H1 (cell line): ENCODE measurements at regions not wholly inside any gene's neighbourhood (a gene's known extent, or its start where the extent isn't known, plus 50 kb on each side); places are given as distances from the start of the nearest gene placed in this dataset.

Experiments used
- PHF8 ChIP-seq: fragments of 200-600 bp; sonication (generic); conservative IDR thresholded peaks from 2 replicates; pipeline ENCODE4 v1.7.1; 2012; ENCODE audit warnings: low read depth, mild to moderate bottlenecking, inconsistent platforms, low read length, moderate library complexity
- SIN3A ChIP-seq, 2 experiments: IDR thresholded peaks in 1 of 2; conservative IDR thresholded peaks in 1 of 2; 2 replicates each; pipeline ENCODE4 v1.6.1; 2011 to 2012; ENCODE audit warnings: low read length in 2 of 2, improper control_type of control experiment in 1 of 2, low read depth in 1 of 2, mild to moderate bottlenecking in 1 of 2
- TCF12 ChIP-seq: IDR thresholded peaks from 2 replicates; pipeline ENCODE4 v1.6.1; 2011; ENCODE audit warnings: low read depth, mild to moderate bottlenecking, low read length
- TF ChIP-seq, protein P1 (sequence below), 3 experiments: IDR thresholded peaks; 1 replicate in 2 of 3; 2 replicates in 1 of 3; pipeline versions ENCODE4 v1.5.1 to v1.6.1; 2011; ENCODE audit warnings: low read length in 3 of 3, mild to moderate bottlenecking in 3 of 3, inconsistent platforms in 2 of 3, low read depth in 1 of 3, moderate library complexity in 1 of 3; ENCODE audit not compliant: insufficient read depth in 1 of 3; ENCODE audit errors: control extremely low read depth in 1 of 3
- TF ChIP-seq, protein P2 (sequence below): IDR thresholded peaks from 2 replicates; pipeline ENCODE4 v1.6.1; 2012; ENCODE audit warnings: inconsistent platforms

GRCh38 chr10:28838908-28839307 is 161.6 kb downstream of the BAMBI start:
- TF ChIP-seq SIN3A (conservative IDR thresholded peaks at IDR 0.05 in 1 of 2, IDR thresholded peaks at IDR 0.05 in 1 of 2; ENCODE audit: low read depth in 1 of 2, low read length in 2 of 2): no peak
- TF ChIP-seq, protein P1, sequence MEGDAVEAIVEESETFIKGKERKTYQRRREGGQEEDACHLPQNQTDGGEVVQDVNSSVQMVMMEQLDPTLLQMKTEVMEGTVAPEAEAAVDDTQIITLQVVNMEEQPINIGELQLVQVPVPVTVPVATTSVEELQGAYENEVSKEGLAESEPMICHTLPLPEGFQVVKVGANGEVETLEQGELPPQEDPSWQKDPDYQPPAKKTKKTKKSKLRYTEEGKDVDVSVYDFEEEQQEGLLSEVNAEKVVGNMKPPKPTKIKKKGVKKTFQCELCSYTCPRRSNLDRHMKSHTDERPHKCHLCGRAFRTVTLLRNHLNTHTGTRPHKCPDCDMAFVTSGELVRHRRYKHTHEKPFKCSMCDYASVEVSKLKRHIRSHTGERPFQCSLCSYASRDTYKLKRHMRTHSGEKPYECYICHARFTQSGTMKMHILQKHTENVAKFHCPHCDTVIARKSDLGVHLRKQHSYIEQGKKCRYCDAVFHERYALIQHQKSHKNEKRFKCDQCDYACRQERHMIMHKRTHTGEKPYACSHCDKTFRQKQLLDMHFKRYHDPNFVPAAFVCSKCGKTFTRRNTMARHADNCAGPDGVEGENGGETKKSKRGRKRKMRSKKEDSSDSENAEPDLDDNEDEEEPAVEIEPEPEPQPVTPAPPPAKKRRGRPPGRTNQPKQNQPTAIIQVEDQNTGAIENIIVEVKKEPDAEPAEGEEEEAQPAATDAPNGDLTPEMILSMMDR (IDR thresholded peaks at IDR 0.05; ENCODE audit: control extremely low read depth in 1 of 3, insufficient read depth in 1 of 3, low read depth in 1 of 3, low read length in 3 of 3): no peak
- TF ChIP-seq TCF12: no peak
- TF ChIP-seq, protein P2, sequence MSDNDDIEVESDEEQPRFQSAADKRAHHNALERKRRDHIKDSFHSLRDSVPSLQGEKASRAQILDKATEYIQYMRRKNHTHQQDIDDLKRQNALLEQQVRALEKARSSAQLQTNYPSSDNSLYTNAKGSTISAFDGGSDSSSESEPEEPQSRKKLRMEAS: no peak
- TF ChIP-seq PHF8: no peak
